ENCODE measurements at regions not wholly inside any gene's neighbourhood (a gene's known extent, or its start where the extent isn't known, plus 50 kb on each side); places are given as distances from the start of the nearest gene placed in this dataset.

- TF ChIP-seq CTCF (IDR thresholded peaks at IDR 0.05; ENCODE audit: poor library complexity, severe bottlenecking) = no peak
- Histone ChIP-seq H3K4me3 (ENCODE audit: severe bottlenecking) (no peak overlapping the region), H3K4me1 (ENCODE audit: insufficient read depth, poor library complexity, severe bottlenecking) (no peaks in the 10 kb centered on the region), H3K27me3 (ENCODE audit: insufficient read depth, poor library complexity, severe bottlenecking) (no peaks in the 10 kb centered on the region), H3K9me3 (ENCODE audit: severe bottlenecking) (no peaks in the 10 kb centered on the region), H3K27ac (ENCODE audit: poor library complexity, severe bottlenecking) (no peak overlapping the region), H3K36me3 (ENCODE audit: low read depth) (no peaks in the 10 kb centered on the region)
- DNase-seq (ENCODE audit: low spot score) (no peak), ATAC-seq (ENCODE audit: low read depth) (no peak)
Observed at GRCh38 chr13:78393286-78394142, 209.8 kb downstream of the POU4F1 start.

DNA sequence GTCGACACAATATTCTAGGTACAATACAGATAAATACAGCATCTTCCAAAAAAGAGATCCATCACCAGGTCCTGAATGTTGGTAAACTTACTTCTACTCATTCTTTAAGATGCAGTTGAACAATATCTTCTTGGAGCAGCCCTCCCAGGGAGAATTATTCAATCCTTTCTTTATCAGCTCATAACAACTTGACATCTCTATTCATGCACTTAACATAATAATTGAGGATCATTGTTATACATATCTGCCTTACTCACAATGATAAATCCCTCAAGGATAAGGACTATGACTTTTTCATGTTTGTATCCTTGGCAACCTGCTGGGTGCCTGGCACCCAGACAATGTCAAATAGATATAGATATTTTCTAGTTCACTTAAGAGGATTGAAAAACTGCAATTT lies 219.5 kb downstream of the POU4F1 start:
- ATAC-seq (ENCODE audit: low read depth) (no peak), DNase-seq (ENCODE audit: low spot score) (no peak)
- Histone ChIP-seq H3K36me3 (ENCODE audit: low read depth) (no peaks in the 10 kb centered on the region), H3K9me3 (ENCODE audit: severe bottlenecking) (no peaks in the 10 kb centered on the region), H3K27ac (ENCODE audit: poor library complexity, severe bottlenecking) (no peak overlapping the region), H3K4me3 (ENCODE audit: severe bottlenecking) (no peak overlapping the region), H3K27me3 (ENCODE audit: insufficient read depth, poor library complexity, severe bottlenecking) (no peaks in the 10 kb centered on the region), H3K4me1 (ENCODE audit: insufficient read depth, poor library complexity, severe bottlenecking) (no peaks in the 10 kb centered on the region)
- TF ChIP-seq CTCF (IDR thresholded peaks at IDR 0.05; ENCODE audit: poor library complexity, severe bottlenecking) = no peak

- no peak for TF ChIP-seq CTCF (IDR thresholded peaks at IDR 0.05; ENCODE audit: poor library complexity, severe bottlenecking)
- H3K4me3 ChIP-seq (ENCODE audit: severe bottlenecking) = no peak overlapping the region
- H3K9me3 ChIP-seq (ENCODE audit: severe bottlenecking) = no peaks in the 10 kb centered on the region
- DNase-seq (ENCODE audit: low spot score) = no peak
- H3K27me3 ChIP-seq (ENCODE audit: insufficient read depth, poor library complexity, severe bottlenecking) = no peaks in the 10 kb centered on the region
- no peaks in the 10 kb centered on the region for H3K4me1 ChIP-seq (ENCODE audit: insufficient read depth, poor library complexity, severe bottlenecking)
- ATAC-seq (ENCODE audit: low read depth) = no peak
- no peak overlapping the region for H3K27ac ChIP-seq (ENCODE audit: poor library complexity, severe bottlenecking)
- no peaks in the 10 kb centered on the region for H3K36me3 ChIP-seq (ENCODE audit: low read depth)
Observed at GRCh38 chr13:78383071-78383484, 220.3 kb downstream of the POU4F1 start.

GRCh38 chr13:78382491-78382890 lies 220.9 kb downstream of the POU4F1 start:
- Histone ChIP-seq H3K9me3 (ENCODE audit: severe bottlenecking) (no peaks in the 10 kb centered on the region), H3K36me3 (ENCODE audit: low read depth) (no peaks in the 10 kb centered on the region), H3K4me1 (ENCODE audit: insufficient read depth, poor library complexity, severe bottlenecking) (no peaks in the 10 kb centered on the region), H3K27me3 (ENCODE audit: insufficient read depth, poor library complexity, severe bottlenecking) (no peaks in the 10 kb centered on the region), H3K27ac (ENCODE audit: poor library complexity, severe bottlenecking) (no peak overlapping the region), H3K4me3 (ENCODE audit: severe bottlenecking) (no peak overlapping the region)
- ATAC-seq (ENCODE audit: low read depth) = no peak
- no peak for TF ChIP-seq CTCF (IDR thresholded peaks at IDR 0.05; ENCODE audit: poor library complexity, severe bottlenecking)
- no peak for DNase-seq (ENCODE audit: low spot score)

GRCh38 chr13:78376822-78377221 lies 226.5 kb downstream of the POU4F1 start:
- Histone ChIP-seq H3K4me3 (ENCODE audit: severe bottlenecking) (no peak overlapping the region), H3K36me3 (ENCODE audit: low read depth) (no peaks in the 10 kb centered on the region), H3K27me3 (ENCODE audit: insufficient read depth, poor library complexity, severe bottlenecking) (no peaks in the 10 kb centered on the region), H3K9me3 (ENCODE audit: severe bottlenecking) (no peaks in the 10 kb centered on the region), H3K27ac (ENCODE audit: poor library complexity, severe bottlenecking) (no peak overlapping the region), H3K4me1 (ENCODE audit: insufficient read depth, poor library complexity, severe bottlenecking) (no peaks in the 10 kb centered on the region)
- DNase-seq (ENCODE audit: low spot score) = no peak
- no peak for ATAC-seq (ENCODE audit: low read depth)
- TF ChIP-seq CTCF (IDR thresholded peaks at IDR 0.05; ENCODE audit: poor library complexity, severe bottlenecking) = no peak

Data from RWPE2 (cell line).